Activated CD4-positive, alpha-beta T cell treated with anti-CD3 and anti-CD28 coated beads, Interleukin-2, Interleukin-4, amounts not matched to agents 100 ng/mL and 50 ng/mL, durations not matched to agents 16 hours and 8 hours (primary cell): ENCODE measurements at regions not wholly inside any gene's neighbourhood (a gene's known extent, or its start where the extent isn't known, plus 50 kb on each side); places are given as distances from the start of the nearest gene placed in this dataset.
"Not testable (repeated sequence)": the region's sequence is repeated elsewhere in the genome, so short reads cannot be mapped to it uniquely, and the experiment has no call there.

Source experiments
- DNase-seq: peaks from one replicate; pipeline ENCODE4 v3.0.0-alpha.2; 2020; ENCODE audit warnings: low spot score

DNA sequence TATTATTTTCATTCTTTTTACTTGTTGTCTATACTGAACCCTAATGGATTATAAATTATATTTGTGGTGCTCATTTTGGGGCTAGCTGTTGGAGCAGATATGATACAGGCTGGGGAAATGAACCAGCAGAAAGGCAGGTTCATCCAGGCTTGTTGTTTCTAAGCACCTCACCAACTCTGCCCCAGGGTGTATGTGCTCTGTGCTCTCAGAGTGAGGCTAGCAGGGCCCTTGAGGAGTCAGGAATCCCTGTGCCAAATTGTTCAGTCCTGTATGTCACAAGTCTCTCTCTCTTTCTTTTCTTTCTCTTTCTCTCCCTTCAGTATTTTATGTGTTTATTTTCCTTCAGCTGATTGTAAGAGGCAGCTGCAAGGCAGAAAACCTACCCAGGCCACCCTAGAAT is 181.1 kb upstream of the DPP10 start:
- no peak for DNase-seq

DNA sequence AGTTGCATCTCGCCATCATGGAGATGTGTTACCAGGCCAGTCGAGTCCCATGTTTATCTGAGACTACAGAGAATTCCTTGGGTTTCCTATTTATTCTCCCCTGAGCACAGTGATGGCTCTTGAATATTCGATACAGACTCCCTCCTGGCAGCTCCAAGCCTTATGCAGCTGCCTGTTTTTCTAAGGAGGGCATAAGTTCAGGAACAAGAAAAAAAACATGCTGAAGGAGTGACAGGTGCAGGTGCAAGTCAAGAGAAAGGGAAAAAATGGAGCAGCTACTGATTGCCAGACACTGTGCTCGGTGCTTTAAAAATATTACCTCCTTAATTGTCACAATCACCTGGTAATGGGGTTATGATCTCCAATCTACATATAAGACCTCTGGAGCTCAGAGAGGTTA is 177.2 kb upstream of the DPP10 start:
- DNase-seq: no peak

DNA sequence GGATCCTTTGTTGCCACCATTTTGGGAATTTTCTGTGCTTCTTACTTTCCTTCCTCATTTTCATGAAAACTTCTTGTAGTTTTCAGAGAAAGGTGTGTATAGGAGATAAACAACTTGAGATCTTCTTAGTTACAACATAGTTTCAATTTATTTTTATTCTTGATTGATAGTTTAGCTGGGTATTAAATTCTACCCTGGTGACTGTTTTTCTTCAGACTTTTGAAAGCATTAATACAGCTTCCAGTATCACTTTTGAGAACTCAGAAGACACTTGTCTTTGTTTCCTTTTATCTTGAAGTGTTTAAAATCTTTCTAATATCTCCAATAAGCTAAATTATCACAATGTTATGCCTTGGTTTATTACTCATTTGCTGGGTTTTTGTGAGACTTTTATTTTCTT is 167.5 kb upstream of the DPP10 start:
- DNase-seq: no peak

DNA sequence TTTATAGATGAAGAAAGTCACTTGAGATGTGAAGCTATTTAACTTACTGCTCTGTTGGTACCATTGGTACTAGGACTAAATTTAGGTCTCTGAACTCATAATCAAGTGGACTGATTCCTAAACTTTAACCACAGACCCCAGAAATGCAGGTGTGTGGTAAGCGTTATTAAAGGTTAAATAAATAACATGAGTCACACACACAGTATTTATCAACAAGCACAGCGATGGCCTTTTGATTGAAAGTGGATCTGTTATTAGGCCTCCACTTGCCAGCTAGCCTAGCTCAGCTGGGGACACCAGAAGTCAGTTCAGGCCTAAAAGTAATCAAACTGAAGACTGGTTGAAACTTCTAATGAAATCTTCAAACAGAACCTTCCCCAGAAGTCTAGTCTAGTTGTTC is 161.3 kb upstream of the DPP10 start:
- no peak for DNase-seq

DNA sequence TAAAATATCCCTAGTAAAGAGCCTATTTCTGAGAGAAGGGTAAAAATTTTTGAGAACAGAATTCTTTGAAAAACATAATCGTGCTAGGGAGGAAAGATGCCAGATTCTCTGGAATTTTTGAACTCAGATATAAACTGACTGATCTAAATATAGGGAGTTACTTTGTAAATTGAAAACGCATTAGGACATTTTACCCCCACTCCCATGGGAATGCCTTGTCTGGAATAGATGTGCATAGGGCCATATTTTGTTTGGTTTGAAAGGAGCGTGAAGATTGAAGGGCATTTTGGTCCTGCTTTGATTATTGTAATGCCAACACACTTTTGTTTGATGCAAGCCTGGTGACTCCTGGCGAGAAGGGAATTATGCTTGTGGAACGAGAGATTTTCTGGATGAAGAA is 158.7 kb upstream of the DPP10 start:
- no peak for DNase-seq

DNA sequence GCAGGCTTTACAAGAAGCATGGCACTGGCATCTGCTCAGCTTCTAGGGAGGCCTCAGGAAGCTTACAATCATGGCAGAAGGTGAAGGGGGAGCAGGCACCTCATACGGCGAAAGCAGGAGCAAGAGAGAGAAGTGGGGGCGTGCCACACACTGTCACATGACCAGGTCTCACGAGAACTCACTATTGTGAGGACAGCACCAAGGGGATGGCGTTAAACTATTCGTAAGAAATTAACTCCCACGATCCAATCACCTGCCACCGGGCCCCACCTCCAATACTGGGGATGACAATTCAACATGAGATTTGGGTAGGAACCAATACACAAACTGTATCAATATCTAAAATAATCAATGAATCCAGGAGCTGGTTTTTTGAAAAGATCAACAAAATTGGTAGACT is 156.0 kb upstream of the DPP10 start:
- DNase-seq: no peak

DNA sequence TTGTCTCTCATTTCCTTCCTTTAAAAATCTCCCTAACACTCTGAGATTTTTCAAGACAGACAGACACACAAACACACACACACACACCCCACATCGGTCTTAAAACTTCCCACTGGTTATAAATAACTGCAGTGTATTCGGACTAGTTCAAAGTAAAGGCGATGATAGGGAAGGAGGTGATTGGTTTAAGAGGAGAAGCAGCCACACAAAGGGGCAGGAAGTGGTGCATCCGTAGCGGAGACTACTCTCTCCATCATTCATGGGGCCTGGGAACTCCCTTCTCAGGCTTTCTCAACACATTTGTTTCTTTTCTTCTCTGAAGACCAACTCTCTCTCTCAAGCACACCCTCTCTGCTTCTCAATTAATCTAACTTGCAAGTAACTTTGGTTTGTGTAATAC is 149.1 kb upstream of the DPP10 start:
- no peak for DNase-seq

DNA sequence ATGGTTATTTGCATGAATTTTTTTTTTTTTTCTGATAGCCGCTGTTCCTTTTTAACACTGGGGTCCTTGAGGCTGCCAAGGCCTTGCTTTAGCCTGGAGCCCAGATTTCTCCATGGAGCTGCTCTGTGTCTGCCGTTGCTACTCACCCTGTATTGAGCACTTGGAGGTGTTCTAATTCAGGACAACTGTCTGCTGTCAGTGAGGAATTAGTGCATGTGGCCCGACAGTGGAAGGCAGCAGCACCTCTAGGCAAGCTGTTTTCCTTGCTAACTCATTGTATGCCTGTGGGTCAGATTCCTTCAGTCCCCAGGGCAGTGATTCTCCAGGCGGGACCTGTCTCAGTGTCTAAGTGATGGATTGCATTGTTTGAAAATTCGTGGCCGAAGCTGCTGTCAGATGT is 147.7 kb upstream of the DPP10 start:
- no peak for DNase-seq

DNA sequence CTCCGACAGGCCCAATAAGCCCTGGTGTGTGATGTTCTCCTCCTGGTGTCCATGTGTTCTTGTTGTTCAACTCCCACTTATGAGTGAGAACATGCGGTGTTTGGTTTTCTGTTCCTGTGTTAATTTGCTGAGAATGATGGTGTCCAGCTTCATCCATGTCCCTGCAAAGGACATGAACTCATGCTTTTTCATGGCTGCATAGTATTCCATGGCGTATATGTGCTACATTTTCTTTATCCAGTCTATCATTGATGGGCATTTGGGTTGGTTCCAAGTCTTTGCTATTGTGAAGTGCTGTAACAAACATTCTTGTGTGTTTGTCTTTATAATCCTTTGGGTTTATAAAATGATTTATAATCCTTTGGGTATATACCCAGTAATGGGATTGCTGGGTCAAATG is 142.1 kb upstream of the DPP10 start:
- not testable (repeated sequence) for DNase-seq

DNA sequence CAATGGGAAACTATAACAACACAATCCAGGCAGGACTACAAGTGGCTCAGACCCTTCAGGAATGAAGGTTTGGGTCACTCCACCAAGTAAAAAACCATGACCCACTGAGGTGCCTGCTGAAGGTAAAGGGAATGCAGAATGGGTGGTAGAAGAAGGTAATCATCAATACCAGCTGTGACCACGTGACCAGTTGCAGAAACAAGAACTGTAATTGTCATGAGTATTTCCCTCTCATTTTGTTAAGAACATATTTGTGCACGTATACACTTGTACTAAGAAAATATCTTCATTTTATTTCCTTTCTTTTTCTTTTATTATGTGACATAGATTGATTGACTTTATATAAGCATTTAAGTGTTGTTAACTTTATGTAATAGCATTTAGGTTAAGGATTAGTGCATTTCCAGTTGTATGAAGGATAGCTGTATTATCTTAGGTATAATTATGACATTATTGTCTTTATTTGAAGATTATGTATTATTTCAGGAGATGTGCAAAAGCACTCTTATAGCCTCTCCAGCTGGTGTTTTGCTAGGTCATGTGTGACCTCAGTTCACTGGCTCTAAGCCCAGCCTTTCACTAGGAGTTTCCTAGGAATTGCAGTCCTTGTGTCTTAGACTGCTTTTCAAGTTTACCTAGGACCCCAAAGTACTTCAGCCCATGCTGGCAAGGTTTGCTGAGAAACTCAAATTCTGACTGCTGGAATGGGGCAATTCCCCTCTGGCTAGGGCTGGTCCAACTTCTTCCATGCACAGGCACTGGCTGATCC is 125.7 kb upstream of the DPP10 start:
- DNase-seq: no peak

DNA sequence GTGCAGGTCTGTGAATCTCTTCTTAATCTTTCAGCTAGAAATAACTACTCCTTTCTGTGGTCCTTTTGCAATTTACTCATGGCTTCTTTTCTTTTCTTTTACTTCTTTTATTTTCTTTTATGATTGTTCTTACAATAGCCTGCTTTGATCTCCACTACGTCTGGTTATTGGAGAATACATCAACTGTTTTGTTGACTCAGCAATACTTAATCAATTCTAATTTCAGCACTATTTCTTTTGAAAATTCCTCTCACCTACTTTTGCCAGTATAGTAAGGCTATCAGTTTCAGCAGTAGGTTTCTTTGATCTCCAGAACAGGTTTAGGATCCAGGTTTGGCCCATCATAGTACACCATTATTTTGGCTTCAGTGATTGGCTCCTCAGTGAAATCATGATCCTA is 111.8 kb upstream of the DPP10 start:
- no peak for DNase-seq

DNA sequence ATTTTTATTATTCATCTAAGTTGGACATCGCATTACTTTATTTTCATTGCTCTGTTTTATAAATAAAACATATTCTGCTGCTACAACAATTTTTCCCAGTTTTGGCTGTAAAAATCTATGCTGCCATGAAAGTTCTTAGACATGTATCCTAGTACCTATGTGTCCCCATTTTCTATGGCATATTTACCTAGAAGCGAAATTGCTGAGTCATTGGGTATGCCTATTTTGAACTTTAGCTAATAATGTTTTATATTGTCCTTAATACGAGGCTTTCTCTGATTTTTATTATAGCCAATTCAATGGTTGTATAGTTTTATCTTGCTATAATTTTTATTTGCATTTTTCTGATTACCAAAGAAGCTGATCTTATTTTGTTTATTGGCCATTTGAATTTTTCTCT is 110.5 kb upstream of the DPP10 start:
- DNase-seq: no peak

DNA sequence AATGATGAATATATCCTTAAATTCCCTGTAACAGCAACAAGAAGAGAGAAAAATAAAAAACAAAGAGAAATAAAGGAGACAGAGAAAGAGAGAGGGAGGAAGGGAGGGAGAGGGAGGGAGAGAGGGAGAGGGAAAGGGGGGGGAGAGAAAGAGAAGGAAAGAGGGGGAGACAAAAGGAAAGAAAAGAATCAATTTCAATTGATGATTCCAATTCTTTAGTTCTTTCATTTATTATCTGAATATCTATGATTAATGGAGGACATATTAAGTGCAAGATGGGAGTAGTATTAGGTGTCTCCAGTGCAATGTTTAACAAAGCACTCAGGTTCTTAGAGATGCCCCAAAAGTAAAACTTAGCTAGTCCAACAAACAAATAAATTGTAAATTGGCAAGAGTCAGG is 97.2 kb upstream of the DPP10 start:
- no peak for DNase-seq

DNA sequence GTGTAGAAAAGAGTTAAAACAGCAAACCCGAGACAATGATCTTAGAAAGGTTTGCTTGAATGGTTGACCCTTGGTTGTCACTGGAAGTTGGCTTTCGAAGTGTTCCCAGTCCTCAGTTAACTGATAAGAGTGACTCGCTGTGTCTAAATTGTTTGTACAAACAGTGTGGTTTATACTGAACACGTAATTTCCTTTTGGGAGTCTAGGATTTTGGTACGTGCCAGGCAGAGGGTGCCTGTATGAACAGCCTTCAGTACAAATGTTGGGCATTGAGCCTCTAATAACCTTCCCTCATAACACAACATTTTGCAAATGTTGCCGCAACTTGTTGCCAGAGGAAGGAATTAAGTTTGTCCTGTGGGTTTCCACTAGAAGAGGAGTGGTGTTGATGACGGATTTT is 95.8 kb upstream of the DPP10 start:
- DNase-seq: no peak

DNA sequence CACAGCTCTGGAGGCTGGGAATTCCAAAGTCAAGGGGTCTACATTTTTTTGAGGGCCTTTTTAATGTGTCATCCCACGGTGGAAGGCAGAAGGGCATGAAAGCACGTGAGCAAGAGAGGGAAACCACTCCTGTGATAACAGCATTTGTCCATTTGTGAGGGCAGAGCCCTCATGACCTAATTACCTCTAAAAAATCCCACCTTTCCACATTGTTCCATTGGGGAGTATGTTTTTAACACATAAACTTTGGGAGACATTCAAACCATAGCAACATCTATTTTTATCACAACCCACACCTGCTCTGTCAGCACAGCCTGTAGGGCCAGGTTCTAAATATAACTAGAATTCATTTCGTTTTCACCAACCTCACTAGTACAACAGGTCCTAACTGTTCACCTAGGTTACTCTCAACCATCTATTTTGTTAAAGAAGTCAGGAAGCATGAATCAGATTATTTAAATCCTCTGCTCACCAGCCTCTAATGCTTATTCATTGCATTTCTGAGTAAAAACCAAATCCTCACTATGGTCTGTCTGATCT is 92.2 kb upstream of the DPP10 start:
- DNase-seq: no peak

DNA sequence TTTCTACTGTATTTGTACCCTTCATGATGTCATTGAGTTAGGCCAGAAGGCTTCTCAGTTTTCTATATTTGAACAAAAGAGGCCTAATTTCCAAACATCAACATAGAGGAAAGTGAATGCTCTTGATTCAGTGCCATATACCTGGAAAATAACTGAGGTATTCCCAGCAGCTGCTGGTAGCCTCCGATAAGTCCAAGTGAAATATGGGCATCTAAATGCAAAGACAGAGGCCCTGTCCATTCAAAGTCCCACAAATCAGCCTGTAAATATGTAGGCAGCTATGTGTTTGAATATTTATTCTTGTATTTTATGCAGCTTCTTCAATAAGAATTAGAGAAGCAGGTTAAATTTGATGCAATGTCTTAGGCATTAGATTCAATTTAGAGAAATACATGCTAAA is 89.5 kb upstream of the DPP10 start:
- DNase-seq: no peak

DNA sequence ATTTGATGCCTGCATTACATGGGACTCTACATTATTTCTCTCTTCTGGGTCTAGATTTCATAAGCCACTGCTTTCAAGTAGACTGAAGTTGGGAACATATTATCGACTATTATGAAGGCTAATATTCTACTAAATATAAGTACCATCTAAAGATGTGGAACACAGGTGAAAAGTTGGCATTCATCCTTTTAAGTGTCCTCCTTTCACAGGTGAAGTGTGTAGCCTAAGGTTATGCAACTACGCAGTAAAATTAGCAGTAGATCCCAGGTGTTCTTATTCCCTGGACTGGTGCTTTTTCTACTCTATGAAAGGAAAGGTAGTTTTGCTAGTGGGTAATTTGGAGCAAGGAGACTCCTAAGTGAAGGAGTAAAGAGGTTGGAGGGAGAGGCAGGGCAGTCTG is 88.2 kb upstream of the DPP10 start:
- DNase-seq: no peak

DNA sequence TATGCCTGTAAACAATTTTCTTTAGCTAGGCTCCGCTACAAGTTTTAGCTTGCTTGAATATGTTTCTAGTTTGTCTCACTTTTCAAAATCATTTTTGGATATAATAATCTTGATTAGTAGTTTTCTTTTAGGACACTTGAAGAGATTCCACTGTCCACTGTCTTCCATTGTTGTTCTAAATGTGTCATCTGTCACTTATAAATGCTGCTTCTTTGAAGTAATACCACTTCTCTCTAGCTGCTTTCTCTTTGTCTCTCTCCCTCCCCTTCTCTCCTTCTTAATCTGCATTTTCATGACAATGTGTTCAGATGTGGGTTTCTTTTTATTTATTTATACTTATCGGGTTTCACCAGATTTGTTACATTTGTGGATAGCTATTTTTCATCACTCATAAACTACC is 73.7 kb upstream of the DPP10 start:
- DNase-seq: no peak

DNA sequence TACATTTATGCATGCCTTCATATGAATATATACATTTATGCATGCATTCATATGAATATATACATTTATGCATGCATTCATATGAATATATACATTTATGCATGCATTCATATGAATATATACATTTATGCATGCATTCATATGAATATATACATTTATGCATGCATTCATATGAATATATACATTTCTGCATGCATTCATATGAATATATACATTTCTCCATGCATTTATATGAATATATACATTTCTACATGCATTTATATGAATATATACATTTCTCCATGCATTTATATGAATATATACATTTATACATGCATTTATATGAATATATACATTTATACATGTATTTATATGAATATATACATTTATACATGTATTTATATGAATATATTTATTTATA is 70.7 kb upstream of the DPP10 start:
- DNase-seq: not testable (repeated sequence)

DNA sequence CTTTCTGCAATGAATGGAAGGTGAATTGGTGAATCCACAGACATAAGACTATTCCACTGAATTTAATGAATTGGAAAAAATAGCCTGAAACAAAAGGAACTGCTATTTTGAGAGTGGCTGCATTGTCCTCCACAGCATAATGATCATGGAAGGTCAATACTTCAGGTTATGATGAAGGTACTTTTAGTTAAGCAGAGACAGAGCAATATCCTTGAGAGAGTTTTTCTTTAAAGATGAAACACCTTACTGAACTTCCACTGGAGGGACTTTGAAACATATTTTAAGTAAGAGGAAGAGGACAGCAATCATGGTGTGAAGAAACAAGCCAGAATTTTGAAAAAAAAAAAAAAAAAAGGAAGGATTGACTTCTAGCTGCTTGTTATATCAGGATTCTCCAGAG is 68.8 kb upstream of the DPP10 start:
- no peak for DNase-seq

DNA sequence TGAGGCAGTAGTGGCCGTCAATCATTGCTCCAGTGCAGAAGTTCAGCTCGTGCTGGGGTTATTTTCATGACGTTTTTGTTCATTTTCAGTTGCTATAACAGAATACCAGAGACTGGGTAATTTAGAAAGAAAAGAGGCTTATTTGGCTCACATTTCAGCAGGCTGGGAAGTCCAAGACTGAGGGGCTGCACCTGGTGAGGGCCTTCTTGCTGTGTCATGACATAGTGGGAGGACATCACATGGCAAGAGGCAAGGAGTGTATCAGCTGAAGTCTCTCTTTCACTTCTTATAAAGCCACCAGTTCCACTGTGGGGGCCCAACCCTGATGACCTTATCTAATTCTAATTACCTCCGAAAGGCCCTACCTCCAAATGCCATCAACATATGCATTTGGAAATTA is 58.0 kb upstream of the DPP10 start:
- no peak for DNase-seq

DNA sequence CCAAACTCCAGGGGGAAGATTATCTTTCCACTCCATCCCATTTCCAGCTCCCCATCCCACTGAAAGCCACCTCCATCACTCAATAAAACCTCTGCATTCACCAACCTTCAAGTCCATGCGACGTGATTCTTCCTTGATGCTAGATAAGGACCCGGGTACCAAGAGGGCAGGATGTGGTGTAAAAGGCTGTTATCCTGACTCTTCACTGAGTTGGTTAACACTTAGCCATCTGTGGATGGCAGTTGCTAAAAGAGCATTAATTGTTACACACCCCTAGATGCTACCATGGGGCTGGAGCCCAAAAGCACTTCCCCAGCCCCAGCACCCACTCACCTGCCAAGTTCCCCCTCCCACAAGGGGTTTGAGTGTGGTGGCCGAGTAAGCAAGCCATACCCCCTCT is 53.4 kb upstream of the DPP10 start:
- DNase-seq: no peak
